GM23248 (cell line): ENCODE measurements at regions not wholly inside any gene's neighbourhood (a gene's known extent, or its start where the extent isn't known, plus 50 kb on each side); places are given as distances from the start of the nearest gene placed in this dataset.

Experiments
- EZH2 ChIP-seq: fragments of 200-600 bp; sonication (generic); IDR thresholded peaks from 2 replicates; pipeline ENCODE4 v1.6.1; 2018; ENCODE audit warnings: antibody characterized with exemption, mild to moderate bottlenecking; ENCODE audit not compliant: insufficient read depth, poor library complexity, severe bottlenecking
- EZH2phosphoT487 ChIP-seq: fragments of 200-600 bp; sonication (generic); IDR thresholded peaks from 2 replicates; pipeline ENCODE4 v1.6.1; 2018; ENCODE audit warnings: antibody characterized with exemption, moderate library complexity, mild to moderate bottlenecking, low read depth; ENCODE audit not compliant: insufficient read depth

GRCh38 chr4:62622089-62622488 is 1422.0 kb downstream of the ADGRL3 start:
- TF ChIP-seq EZH2phosphoT487 (no peak), EZH2 (no peak)
